ENCODE measurements at regions not wholly inside any gene's neighbourhood (a gene's known extent, or its start where the extent isn't known, plus 50 kb on each side); places are given as distances from the start of the nearest gene placed in this dataset.
"Not testable (repeated sequence)": the region's sequence is repeated elsewhere in the genome, so short reads cannot be mapped to it uniquely, and the experiment has no call there.

DNA sequence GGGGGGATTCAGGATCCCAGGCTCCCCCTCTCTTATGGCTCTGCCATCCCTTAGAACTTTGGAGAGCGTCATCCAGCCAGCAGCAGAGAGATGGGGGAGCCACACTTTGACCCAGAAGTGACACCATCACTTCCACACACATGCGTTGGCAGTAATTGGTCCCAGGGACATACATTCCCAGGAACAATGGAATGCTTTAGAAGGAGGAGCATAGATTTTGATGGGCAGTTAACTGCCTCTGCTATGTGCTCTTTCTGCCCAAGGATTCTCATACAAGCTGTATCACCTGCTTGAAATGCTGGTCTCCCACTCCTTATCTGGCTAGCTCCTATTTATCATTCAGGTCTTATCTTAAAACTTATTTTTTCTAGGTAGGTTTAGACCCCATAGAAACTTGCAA is 109.0 kb upstream of the RPH3A start:
- H3K4me3 ChIP-seq (ENCODE audit: control insufficient read depth, low read depth, low read length) = no peak overlapping the region
- TF ChIP-seq, protein P1, sequence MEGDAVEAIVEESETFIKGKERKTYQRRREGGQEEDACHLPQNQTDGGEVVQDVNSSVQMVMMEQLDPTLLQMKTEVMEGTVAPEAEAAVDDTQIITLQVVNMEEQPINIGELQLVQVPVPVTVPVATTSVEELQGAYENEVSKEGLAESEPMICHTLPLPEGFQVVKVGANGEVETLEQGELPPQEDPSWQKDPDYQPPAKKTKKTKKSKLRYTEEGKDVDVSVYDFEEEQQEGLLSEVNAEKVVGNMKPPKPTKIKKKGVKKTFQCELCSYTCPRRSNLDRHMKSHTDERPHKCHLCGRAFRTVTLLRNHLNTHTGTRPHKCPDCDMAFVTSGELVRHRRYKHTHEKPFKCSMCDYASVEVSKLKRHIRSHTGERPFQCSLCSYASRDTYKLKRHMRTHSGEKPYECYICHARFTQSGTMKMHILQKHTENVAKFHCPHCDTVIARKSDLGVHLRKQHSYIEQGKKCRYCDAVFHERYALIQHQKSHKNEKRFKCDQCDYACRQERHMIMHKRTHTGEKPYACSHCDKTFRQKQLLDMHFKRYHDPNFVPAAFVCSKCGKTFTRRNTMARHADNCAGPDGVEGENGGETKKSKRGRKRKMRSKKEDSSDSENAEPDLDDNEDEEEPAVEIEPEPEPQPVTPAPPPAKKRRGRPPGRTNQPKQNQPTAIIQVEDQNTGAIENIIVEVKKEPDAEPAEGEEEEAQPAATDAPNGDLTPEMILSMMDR (IDR thresholded peaks at IDR 0.05; ENCODE audit: control insufficient read depth, insufficient read depth, low read depth, low read length, missing control alignments) = no peak
- no peak for DNase-seq (ENCODE audit: low read depth)

DNA sequence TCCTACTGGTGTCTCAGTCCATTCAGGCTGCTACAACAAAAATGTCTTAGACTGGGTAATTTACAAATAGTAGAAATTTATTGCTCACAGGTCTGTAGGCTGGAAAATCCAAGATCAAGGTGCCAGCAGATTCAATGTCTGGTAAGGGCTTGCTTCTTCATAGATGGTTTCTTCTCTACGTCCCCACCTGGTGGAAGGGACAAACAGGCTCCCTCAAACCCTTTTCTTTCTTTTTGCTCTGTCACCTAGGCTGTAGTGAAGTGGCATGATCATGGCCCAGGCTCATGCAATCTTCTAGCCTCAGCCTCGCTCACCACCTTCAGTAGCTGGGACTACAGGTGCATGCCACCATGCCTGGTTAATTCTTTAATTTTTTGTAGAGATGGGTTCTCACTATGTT is 106.8 kb upstream of the RPH3A start:
- TF ChIP-seq, protein P1 (IDR thresholded peaks at IDR 0.05; ENCODE audit: control insufficient read depth, insufficient read depth, low read depth, low read length, missing control alignments) = no peak
- DNase-seq (ENCODE audit: low read depth) = no peak
- H3K4me3 ChIP-seq (ENCODE audit: control insufficient read depth, low read depth, low read length) = no peak overlapping the region

DNA sequence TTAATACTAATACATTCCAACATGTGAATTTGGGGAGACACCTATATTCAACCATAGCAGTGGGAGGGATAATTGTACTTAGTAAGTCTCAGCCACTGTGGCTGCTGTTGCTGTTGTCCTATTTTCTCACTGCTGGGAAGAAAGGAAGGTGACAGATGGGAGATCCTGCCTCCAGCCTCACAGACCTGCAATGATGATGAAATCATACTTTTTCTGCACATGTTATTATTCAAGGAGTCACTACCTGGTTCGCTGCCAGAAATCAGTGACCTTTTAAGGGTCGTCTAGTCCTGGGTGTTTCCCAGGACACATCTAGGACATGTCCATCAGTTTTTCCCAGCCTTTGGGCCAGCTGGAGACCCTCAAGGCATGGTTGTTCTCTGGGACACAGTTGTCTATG is 106.2 kb upstream of the RPH3A start:
- no peak overlapping the region for H3K4me3 ChIP-seq (ENCODE audit: control insufficient read depth, low read depth, low read length)
- no peak for DNase-seq (ENCODE audit: low read depth)
- TF ChIP-seq, protein P1 (IDR thresholded peaks at IDR 0.05; ENCODE audit: control insufficient read depth, insufficient read depth, low read depth, low read length, missing control alignments) = no peak

DNA sequence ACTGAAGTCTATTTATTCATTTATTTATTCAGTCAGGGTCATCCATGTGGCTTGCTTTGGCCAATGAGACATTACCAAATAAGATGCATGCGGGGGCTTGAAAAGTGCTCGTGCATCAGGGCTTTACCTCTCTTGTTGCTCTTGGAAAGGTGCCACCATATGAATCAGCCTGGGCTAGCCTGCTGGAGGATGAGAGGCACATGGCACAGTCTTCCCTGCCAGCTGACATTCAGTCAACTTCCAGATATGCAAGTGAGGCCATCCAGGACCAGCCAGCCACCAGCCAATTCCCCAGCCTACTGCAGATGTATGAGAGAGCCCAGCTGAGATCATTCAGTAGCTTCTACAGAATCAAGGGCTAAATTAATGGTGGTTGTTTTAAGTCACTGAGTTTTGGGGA is 105.2 kb upstream of the RPH3A start:
- DNase-seq (ENCODE audit: low read depth) = no peak
- no peak overlapping the region for H3K4me3 ChIP-seq (ENCODE audit: control insufficient read depth, low read depth, low read length)
- TF ChIP-seq, protein P1 (IDR thresholded peaks at IDR 0.05; ENCODE audit: control insufficient read depth, insufficient read depth, low read depth, low read length, missing control alignments) = no peak

DNA sequence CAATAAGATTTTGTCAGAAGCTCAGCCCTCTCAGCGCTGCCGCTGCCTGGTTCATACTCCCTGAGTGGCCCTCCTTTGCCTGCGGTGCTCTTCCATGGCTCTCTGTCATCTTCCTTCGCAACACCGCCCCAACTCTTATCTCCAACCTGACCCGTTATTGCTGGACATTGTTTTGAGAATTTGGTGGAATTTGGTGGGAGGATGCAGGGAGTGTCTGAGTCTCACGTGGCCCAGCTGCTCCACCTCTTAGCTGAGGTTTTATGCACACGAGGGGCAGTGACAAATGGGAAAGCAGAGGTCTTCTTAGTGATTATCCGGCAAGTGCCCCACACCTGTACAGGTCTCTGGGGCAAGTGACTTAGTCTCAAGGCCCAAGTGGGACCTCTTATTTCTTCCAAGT is 97.5 kb upstream of the RPH3A start:
- DNase-seq (ENCODE audit: low read depth) = no peak
- no peak overlapping the region for H3K4me3 ChIP-seq (ENCODE audit: control insufficient read depth, low read depth, low read length)
- TF ChIP-seq, protein P1 (IDR thresholded peaks at IDR 0.05; ENCODE audit: control insufficient read depth, insufficient read depth, low read depth, low read length, missing control alignments) = no peak

DNA sequence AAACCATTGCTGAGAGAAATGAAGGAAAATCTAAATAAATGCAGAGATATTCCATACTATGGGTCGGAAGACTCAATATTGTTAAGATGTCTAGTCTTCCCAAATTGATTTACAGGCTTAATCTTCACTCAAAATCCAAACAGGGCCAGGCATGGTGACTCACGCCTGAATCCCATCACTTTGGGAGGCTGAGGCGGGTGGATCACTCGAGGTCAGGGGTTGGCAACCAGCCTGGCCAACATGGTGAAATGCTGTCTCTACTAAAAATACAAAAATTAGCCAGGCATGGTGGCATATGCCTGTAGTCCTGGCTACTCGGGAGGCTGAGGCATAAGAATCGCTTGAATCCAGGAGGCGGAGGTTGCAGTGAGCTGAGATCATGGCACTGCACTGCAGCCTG is 94.1 kb upstream of the RPH3A start:
- H3K4me3 ChIP-seq (ENCODE audit: control insufficient read depth, low read depth, low read length); DNase-seq (ENCODE audit: low read depth): not testable (repeated sequence)

DNA sequence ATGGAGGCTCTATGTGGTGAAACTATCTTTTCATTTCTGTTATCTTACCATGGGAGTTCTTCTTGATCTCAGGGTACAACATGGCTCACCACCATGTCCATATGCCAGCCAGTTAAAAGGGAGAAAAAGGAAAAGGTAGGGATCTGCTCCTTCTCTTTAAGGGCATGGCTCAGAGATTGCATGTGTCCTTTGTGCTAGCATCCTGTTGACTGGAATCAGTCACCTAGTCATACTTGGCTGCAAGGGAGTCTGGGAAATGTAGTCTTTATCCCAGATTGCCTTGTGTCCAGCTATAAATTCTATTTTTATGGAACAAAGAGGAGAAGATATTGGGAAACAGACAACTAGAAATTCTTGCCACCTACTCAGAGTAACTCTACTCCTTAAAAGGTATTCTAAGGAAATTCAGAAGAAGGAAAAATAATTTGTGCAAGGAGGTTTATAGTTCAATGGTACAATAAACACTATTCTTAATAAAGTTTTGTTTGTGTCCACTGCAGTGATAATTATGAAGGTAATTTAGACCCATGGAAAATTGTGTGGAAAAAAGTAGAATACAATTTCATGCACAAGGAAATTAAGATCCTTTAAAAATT is 86.4 kb upstream of the RPH3A start:
- H3K4me3 ChIP-seq (ENCODE audit: control insufficient read depth, low read depth, low read length) = no peak overlapping the region
- no peak for DNase-seq (ENCODE audit: low read depth)
- TF ChIP-seq, protein P1 (IDR thresholded peaks at IDR 0.05; ENCODE audit: control insufficient read depth, insufficient read depth, low read depth, low read length, missing control alignments) = no peak
